HG03439 (cell line): ENCODE measurements at regions not wholly inside any gene's neighbourhood (a gene's known extent, or its start where the extent isn't known, plus 50 kb on each side); places are given as distances from the start of the nearest gene placed in this dataset.
"Not testable (repeated sequence)": the region's sequence is repeated elsewhere in the genome, so short reads cannot be mapped to it uniquely, and the experiment has no call there.

Experiments used
- ATAC-seq: cut with Tn5 transposase; IDR thresholded peaks from one replicate; pipeline ENCODE4 v1.9.1; 2021; ENCODE audit warnings: mild to moderate bottlenecking, moderate library complexity; ENCODE audit not compliant: unreplicated experiment

- ATAC-seq = no peak
Measured at GRCh38 chr3:89912031-89912430, 804.6 kb downstream of the EPHA3 start.

GRCh38 chr3:89923921-89924610, 816.6 kb downstream of the EPHA3 start:
- ATAC-seq = no peak

GRCh38 chr3:89925976-89926375, 818.6 kb downstream of the EPHA3 start:
- no peak for ATAC-seq

DNA sequence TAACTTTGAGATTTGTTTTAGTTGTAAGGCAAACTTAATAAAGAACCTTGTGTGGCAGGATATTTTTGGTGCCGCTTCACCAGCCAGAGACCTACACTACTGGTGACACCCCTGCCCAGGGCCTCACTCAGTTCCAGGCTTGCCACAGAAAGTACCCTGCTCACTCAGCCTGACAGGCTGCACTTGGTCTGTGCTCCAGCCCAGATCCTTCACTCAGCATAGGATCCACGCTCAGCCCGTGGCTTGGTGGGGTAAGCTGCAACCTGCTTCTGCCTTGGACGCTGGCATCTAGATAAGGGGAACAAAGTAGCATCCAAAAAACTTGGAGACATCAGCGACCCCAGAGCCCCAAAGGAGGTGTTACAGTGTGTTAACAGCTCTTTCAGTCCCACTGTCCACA, 825.5 kb downstream of the EPHA3 start:
- ATAC-seq = no peak

- not testable (repeated sequence) for ATAC-seq
Measured at GRCh38 chr3:89944461-89944860, 837.0 kb downstream of the EPHA3 start.

DNA sequence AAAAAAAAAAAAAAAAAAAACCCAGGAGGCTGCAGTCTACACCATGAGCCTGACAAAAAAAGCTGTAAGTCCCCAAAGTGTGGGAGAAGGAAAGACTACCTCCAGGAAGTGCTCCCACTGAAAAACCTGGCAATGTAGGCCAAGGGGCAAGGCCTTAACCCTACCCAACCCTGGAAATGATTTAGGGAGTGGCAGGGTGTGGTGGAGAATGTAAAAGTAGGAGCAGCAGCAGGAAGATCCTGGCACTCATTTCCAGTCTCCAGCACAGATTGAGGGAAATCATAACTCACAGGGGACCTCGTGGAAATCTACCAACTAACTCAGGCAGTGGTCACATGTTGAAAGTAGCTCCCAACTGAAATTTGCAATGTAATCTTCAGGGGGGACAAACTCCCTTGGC, 839.5 kb downstream of the EPHA3 start:
- ATAC-seq = no peak

GRCh38 chr3:89947337-89947954, 840.0 kb downstream of the EPHA3 start:
- ATAC-seq = no peak

DNA sequence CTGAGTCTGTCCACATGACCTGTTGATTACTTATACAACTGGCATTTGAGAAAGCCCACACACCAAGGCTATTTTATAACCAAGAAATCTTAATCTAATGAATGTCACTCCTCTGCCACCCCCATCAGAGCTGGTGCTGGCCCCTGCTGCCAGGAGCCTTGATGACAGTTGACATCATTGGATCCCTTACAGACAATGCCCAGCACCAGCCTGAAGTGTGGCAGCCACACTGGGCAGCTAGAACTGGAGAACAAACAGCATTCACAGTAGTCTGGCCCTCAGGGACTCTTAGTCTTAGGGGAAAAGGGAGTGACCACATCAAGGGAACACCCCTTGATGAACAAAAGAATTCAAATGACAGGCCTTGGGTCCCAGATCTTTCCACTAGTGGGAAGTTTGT, 840.6 kb downstream of the EPHA3 start:
- ATAC-seq = no peak

GRCh38 chr3:89950772-89951171, 843.4 kb downstream of the EPHA3 start:
- ATAC-seq = no peak

DNA sequence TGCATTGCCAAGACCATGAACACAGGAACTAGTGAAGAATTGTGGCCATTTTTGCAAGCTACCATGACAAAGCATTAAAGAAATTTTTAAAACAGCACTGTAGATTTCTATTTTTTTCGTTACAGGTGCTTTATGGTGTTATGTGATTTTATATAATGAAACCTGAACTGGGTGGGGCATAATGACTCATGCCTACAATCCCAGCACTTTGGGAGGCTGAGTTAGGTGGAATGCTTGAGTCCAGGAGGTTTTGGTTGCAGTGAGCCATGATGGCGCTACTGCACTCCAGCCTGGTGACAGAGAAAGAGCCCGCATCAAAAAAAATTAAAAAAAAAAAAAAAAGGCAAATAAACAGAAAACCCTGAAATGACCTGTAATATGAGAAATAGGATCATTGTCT, 846.7 kb downstream of the EPHA3 start:
- ATAC-seq = no peak

GRCh38 chr3:89955156-89955555, 847.7 kb downstream of the EPHA3 start:
- no peak for ATAC-seq

DNA sequence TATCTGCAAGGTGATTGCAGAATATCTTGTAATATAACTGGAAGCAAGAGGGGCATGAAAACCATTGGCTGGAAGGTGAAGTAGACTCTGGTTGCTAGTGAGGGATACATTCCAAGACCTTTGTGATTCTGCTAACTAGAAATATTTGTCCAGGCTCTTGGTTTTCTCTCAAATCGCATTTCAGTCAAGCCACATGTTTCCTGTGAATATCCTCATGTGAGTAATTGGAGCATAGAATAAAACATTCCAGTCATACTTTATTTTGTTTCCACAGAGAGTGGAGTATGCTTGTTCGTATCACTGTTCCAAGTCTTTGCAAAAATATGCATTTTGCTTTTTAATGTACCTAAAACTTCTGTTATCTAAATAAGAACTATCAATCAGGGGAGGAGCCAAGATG, 850.0 kb downstream of the EPHA3 start:
- no peak for ATAC-seq

GRCh38 chr3:89958163-89958562, 850.7 kb downstream of the EPHA3 start:
- ATAC-seq = not testable (repeated sequence)

GRCh38 chr3:89964347-89964746, 856.9 kb downstream of the EPHA3 start:
- no peak for ATAC-seq

DNA sequence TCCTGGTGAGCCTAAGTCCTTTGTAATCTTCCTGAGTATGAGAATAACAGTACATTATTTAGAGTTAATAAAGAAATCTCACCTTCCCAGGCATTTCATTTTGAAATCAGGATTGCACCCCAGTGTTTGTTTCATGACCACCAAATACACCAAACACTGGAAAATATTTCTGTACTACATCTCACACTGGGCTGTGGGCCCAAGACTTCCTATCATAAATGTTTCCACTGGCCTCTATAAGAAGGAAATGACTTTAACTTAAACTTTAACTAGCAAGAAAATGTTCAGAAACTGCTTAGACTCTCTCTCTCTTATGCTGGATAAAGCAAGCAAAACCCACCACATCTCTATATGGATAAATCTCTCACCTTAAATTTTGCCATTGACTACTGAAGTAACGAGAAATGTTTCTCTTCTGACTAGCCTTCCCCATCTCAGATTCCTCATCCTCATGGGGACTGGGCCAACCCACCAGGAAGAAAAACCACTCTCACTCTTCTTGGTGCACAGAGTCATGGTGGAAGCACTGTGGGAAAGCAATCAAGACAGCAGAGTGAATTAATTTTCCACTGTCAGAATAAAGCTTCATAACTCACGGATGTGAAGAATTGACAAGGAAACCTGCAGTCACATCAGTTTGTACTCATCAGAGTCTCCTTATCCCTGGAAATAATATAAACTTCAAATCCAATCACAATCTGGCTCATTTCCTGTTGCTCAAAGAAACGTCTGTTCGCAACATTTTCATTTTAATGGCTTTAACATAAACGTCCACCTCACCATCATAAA, 859.6 kb downstream of the EPHA3 start:
- ATAC-seq = no peak

DNA sequence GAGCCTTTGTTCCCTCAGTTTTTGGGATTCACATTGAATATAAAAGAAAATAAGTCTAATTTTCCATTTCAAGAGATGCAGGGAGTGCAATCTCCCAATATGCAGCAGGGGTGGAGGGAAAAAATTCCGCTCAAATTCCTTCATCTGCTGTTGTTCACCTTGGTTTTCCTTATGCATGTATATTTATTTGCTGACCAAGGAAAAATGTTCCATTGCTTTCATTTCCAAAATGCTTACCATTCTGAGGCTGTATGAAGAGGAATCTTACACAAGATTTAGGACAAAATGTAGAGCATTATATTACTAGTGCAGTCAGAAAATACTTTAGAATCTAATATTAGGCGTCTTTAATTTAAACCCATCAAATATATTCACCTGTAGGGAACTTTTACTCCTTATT, 863.9 kb downstream of the EPHA3 start:
- no peak for ATAC-seq

GRCh38 chr3:89973156-89973555, 865.7 kb downstream of the EPHA3 start:
- no peak for ATAC-seq

DNA sequence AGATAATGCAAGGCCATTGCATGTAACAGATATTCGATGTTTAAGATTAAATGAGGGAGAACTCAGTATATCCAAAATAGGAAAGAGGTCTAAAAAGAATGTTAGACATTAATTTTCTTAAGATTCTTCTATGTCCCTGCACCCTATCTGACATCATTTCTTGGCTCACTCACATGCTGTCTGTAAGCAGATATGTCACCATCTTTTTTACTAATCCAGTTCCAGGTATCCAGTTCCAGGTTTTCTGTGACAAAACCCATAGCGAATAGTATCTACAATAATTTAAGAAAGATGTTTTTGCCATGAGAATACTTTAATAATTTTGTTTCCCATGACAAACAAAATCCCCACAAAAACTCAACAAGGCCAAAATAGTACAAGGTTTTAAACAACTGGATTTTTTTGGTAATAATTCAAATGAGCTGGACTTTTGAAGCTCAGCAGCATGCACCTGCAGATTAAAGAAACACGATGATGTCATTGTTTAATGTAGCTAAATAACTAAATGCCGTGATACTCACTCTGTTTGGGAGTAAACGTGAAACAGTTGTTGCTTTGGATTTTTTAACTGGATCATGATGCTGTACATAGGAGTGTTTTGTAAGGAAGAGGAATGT, 867.6 kb downstream of the EPHA3 start:
- no peak for ATAC-seq

DNA sequence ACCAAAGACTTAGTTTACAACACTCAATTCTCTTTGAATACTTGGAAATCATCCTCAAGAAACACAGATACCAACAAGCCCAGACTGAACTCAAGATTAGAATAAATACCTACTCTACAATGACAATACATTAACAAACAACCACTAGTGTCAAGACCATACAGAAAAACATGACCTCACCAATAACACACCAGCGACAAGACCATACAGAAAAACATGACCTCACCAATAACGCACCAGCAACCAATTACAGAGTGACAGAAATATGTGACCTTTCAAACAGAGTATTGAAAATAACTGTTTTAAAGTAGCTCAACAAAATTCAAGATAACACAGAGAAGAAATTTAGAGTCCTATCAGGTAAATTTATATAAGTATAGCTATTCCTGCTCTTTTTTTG, 876.0 kb downstream of the EPHA3 start:
- no peak for ATAC-seq

GRCh38 chr3:90005281-90005847, 897.9 kb downstream of the EPHA3 start:
- ATAC-seq = no peak

GRCh38 chr3:90007778-90008499, 900.5 kb downstream of the EPHA3 start:
- no peak for ATAC-seq
